Thoracic aorta (tissue), 2 donors: ENCODE measurements at regions not wholly inside any gene's neighbourhood (a gene's known extent, or its start where the extent isn't known, plus 50 kb on each side); places are given as distances from the start of the nearest gene placed in this dataset.
"Not testable (repeated sequence)": the region's sequence is repeated elsewhere in the genome, so short reads cannot be mapped to it uniquely, and the experiment has no call there.

ENCODE experiments used
- ATAC-seq: fragments of 150-250 bp; one replicate; pipeline ENCODE4 v1.8.0; 2017; ENCODE audit warnings: low read depth; ENCODE audit not compliant: insufficient number of reproducible peaks, low FRiP score
- DNase-seq: peaks from one replicate; pipeline ENCODE4 v3.0.0-alpha.2; 2020; ENCODE audit warnings: low spot score
- H3K27ac ChIP-seq, 2 donors: fragments of 200-600 bp; sonication (generic); 1 replicate in 1 of 2; 2 replicates in 1 of 2; pipeline ENCODE4 v1.5.1; 2016; ENCODE audit warnings: mild to moderate bottlenecking in 2 of 2, moderate library complexity in 2 of 2
- H3K27me3 ChIP-seq: fragments of 200-600 bp; sonication (generic); replicated peaks from 2 replicates; pipeline ENCODE4 v1.6.0; 2016; ENCODE audit warnings: mild to moderate bottlenecking; ENCODE audit not compliant: insufficient read depth
- H3K36me3 ChIP-seq: fragments of 200-600 bp; sonication (generic); one replicate; pipeline ENCODE4 v1.5.1; 2016
- H3K4me1 ChIP-seq, 2 donors: fragments of 200-600 bp; sonication (generic); 1 replicate in 1 of 2; 2 replicates in 1 of 2; pipeline versions ENCODE4 v1.5.1 to v1.6.0; 2016; ENCODE audit warnings: low read depth in 2 of 2, mild to moderate bottlenecking in 1 of 2; ENCODE audit not compliant: control insufficient read depth in 1 of 2
- H3K4me3 ChIP-seq: fragments of 200-600 bp; sonication (generic); 2 replicates; pipeline ENCODE4 v1.5.1; 2016; ENCODE audit warnings: mild to moderate bottlenecking
- H3K9me3 ChIP-seq: fragments of 200-600 bp; sonication (generic); 2 replicates; pipeline ENCODE4 v1.5.1; 2016
- CTCF ChIP-seq: fragments of 200-600 bp; sonication (generic); IDR thresholded peaks from one replicate; pipeline ENCODE4 v1.5.1; 2019; ENCODE audit warnings: antibody characterized with exemption

- DNase-seq (no peak), ATAC-seq (no peak)
- Histone ChIP-seq H3K27ac (no peak overlapping the region), H3K9me3 (no peaks in the 10 kb centered on the region), H3K27me3 (no peaks in the 10 kb centered on the region), H3K4me1 (no peaks in the 10 kb centered on the region), H3K36me3 (no peaks in the 10 kb centered on the region), H3K4me3 (no peak overlapping the region)
- TF ChIP-seq CTCF = no peak
These were observed 158.4 kb downstream of the SUCLG1 start for GRCh38 chr2:84300696-84301029.

GRCh38 chr2:84300001-84300695 is 158.9 kb downstream of the SUCLG1 start:
- DNase-seq, H3K27ac ChIP-seq, H3K4me1 ChIP-seq, H3K4me3 ChIP-seq, ATAC-seq, H3K27me3 ChIP-seq, H3K9me3 ChIP-seq, H3K36me3 ChIP-seq: not testable (repeated sequence)

GRCh38 chr2:84299211-84299775 is 159.8 kb downstream of the SUCLG1 start:
- Histone ChIP-seq H3K27ac (no peak overlapping the region), H3K9me3 (no peaks in the 10 kb centered on the region), H3K27me3 (no peaks in the 10 kb centered on the region), H3K4me3 (no peak overlapping the region), H3K36me3 (no peaks in the 10 kb centered on the region), H3K4me1 (no peaks in the 10 kb centered on the region)
- ATAC-seq = no peak
- DNase-seq = no peak
- TF ChIP-seq CTCF = no peak

DNA sequence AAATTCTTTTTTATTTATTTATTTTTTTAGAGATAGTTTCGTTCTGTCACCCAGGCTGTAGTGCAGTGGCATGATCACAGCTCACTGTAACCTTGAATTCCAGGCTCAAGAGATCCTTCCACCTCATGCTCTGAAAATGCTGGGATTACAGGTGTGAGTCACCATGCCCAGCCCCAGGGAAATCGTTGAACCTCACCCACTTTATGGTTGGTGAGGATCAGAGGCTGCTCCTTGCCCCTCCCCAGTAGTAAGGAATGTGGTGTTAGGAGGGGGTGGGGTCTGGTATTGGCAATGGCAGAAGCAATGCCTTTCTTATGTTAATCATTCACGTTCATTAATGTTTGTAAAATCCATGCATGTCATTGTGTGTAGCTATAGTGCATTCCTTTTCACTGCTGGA is 161.9 kb downstream of the SUCLG1 start:
- no peak overlapping the region for H3K27ac ChIP-seq
- ATAC-seq (no peak), DNase-seq (no peak)
- no peaks in the 10 kb centered on the region for H3K36me3 ChIP-seq
- H3K27me3 ChIP-seq = no peaks in the 10 kb centered on the region
- H3K4me1 ChIP-seq = no peaks in the 10 kb centered on the region
- no peak for TF ChIP-seq CTCF
- H3K4me3 ChIP-seq = no peak overlapping the region
- H3K9me3 ChIP-seq = no peaks in the 10 kb centered on the region

DNA sequence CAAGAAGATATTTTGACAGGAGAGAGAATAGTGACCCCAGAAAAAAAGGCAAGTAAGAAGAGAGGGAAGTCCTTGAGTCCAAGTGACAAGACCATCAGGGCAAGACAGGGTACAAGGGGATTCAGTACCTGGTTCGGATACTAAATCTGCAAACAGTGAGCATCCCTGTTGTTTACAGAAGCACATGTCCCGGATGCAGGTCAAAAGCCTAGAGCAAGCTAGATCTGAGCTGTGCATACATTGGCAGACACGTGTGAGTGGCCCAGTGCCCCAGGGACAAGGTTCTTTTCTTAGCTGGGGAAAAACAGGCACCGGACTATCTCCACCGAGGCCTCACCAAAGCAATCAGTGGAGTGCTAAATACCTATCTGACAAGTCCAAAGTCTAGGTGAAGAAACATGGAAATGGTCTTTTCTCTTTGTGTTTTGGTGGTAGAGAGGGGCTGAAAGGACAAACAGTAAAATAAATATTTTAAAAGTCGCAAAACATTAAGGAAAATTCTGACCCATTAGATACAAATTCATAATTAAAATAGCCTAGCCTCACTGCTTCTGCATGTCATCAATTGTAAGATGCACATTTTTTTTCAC is 165.2 kb downstream of the SUCLG1 start:
- H3K27me3 ChIP-seq = no peaks in the 10 kb centered on the region
- no peak overlapping the region for H3K4me3 ChIP-seq
- H3K9me3 ChIP-seq = no peaks in the 10 kb centered on the region
- no peak for ATAC-seq
- H3K4me1 ChIP-seq = no peaks in the 10 kb centered on the region
- TF ChIP-seq CTCF = no peak
- DNase-seq = no peak
- H3K36me3 ChIP-seq = no peaks in the 10 kb centered on the region
- H3K27ac ChIP-seq = no peak overlapping the region
